Spleen (tissue), 3 donors: ENCODE measurements at regions not wholly inside any gene's neighbourhood (a gene's known extent, or its start where the extent isn't known, plus 50 kb on each side); places are given as distances from the start of the nearest gene placed in this dataset.

Experiments
- POLR2A ChIP-seq, 3 donors: fragments of 450-650 bp; IDR thresholded peaks; one replicate each; pipeline ENCODE4 v1.5.1; 2017; ENCODE audit warnings: antibody characterized with exemption in 3 of 3, mild to moderate bottlenecking in 1 of 3
- POLR2AphosphoS5 ChIP-seq, 3 donors: sonication (generic); formaldehyde crosslinking; IDR thresholded peaks; one replicate each; pipeline ENCODE4 v1.5.1; 2017; ENCODE audit warnings: antibody characterized with exemption in 3 of 3

DNA sequence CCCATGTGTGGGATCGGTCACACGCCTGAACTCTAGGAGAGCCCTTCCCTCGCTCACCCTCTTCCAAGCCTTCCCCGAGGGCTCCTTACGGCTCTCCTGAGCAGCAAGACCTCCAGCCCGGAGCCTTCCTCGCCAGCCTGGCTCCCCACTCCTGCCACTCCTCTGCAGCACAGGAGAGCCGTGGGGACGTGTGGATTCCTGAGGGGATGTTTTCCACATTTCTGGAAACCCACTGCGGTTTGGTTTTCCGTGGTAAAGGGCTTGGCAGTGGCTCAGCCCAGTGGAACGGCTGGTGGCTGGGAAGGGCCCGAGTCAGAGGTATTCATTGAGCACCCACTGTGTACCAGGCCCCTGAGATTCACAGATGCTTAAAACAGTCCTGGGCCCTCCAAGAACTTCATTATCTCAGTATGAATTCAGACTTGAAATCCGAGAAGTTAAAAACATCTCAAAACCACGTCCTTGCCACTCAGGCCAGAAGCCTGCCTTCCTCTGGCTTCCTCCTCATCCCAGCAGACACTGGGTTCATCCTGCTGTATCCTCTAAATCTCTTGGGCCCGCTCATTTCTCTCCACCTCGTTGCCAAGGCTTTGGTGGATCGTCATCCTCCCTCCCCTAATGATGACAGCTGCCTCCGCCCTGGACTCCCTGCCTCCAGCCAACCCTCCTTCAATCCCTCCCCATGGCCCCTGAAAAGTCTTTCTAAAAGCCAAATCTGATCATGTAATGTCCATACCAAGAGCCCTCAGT lies 109.6 kb downstream of the FGF18 start:
- TF ChIP-seq POLR2AphosphoS5 (IDR thresholded peaks at IDR 0.05) (no peak), POLR2A (IDR thresholded peaks at IDR 0.05) (no peak)
